ENCODE measurements at regions not wholly inside any gene's neighbourhood (a gene's known extent, or its start where the extent isn't known, plus 50 kb on each side); places are given as distances from the start of the nearest gene placed in this dataset.

- no peaks in the 10 kb centered on the region for H3K27me3 Mint-ChIP-seq (ENCODE audit: unreplicated experiment)
- H3K9me3 Mint-ChIP-seq (ENCODE audit: unreplicated experiment): no peaks in the 10 kb centered on the region
- no peak overlapping the region for H3K27ac Mint-ChIP-seq (ENCODE audit: unreplicated experiment)
- DNase-seq: no peak
- TF ChIP-seq, protein P1, sequence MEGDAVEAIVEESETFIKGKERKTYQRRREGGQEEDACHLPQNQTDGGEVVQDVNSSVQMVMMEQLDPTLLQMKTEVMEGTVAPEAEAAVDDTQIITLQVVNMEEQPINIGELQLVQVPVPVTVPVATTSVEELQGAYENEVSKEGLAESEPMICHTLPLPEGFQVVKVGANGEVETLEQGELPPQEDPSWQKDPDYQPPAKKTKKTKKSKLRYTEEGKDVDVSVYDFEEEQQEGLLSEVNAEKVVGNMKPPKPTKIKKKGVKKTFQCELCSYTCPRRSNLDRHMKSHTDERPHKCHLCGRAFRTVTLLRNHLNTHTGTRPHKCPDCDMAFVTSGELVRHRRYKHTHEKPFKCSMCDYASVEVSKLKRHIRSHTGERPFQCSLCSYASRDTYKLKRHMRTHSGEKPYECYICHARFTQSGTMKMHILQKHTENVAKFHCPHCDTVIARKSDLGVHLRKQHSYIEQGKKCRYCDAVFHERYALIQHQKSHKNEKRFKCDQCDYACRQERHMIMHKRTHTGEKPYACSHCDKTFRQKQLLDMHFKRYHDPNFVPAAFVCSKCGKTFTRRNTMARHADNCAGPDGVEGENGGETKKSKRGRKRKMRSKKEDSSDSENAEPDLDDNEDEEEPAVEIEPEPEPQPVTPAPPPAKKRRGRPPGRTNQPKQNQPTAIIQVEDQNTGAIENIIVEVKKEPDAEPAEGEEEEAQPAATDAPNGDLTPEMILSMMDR (IDR thresholded peaks at IDR 0.05; ENCODE audit: partially characterized antibody, unreplicated experiment): no peak
- no peak overlapping the region for H3K4me3 Mint-ChIP-seq (ENCODE audit: unreplicated experiment)
- no peaks in the 10 kb centered on the region for H3K36me3 Mint-ChIP-seq (ENCODE audit: unreplicated experiment)
- H3K4me1 Mint-ChIP-seq (ENCODE audit: low read depth, unreplicated experiment): peaks cover 2% of the 10 kb centered on the region
These were observed 71.9 kb downstream of the SOX11 start for GRCh38 chr2:5764041-5764440.

DNA sequence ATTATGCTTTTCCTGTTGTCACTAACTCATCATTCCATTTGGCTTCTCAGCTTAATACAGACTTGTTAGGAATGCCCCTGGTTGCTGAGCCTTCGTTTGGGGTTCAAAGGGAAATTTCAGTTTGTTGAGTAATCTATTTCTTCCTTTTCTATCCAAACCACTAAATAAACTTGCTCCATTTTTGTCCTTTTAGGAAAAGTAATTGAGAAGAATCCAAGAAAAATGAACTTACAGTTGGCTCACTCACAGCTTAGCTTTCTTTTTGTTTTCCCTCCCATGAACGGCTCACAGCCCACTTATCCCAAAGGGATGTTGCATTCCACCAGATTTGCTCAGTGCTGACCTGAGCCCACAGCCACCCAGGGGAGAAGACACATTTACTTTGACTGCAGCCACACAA, 73.9 kb downstream of the SOX11 start:
- H3K36me3 Mint-ChIP-seq (ENCODE audit: unreplicated experiment): no peaks in the 10 kb centered on the region
- DNase-seq: no peak
- H3K4me1 Mint-ChIP-seq (ENCODE audit: low read depth, unreplicated experiment): no peaks in the 10 kb centered on the region
- H3K27me3 Mint-ChIP-seq (ENCODE audit: unreplicated experiment): no peaks in the 10 kb centered on the region
- H3K9me3 Mint-ChIP-seq (ENCODE audit: unreplicated experiment): no peaks in the 10 kb centered on the region
- no peak overlapping the region for H3K27ac Mint-ChIP-seq (ENCODE audit: unreplicated experiment)
- TF ChIP-seq, protein P1 (IDR thresholded peaks at IDR 0.05; ENCODE audit: partially characterized antibody, unreplicated experiment): no peak
- no peak overlapping the region for H3K4me3 Mint-ChIP-seq (ENCODE audit: unreplicated experiment)

- no peaks in the 10 kb centered on the region for H3K9me3 Mint-ChIP-seq (ENCODE audit: unreplicated experiment)
- no peaks in the 10 kb centered on the region for H3K27me3 Mint-ChIP-seq (ENCODE audit: unreplicated experiment)
- no peaks in the 10 kb centered on the region for H3K36me3 Mint-ChIP-seq (ENCODE audit: unreplicated experiment)
- TF ChIP-seq, protein P1 (IDR thresholded peaks at IDR 0.05; ENCODE audit: partially characterized antibody, unreplicated experiment): no peak
- no peaks in the 10 kb centered on the region for H3K4me1 Mint-ChIP-seq (ENCODE audit: low read depth, unreplicated experiment)
- no peak overlapping the region for H3K4me3 Mint-ChIP-seq (ENCODE audit: unreplicated experiment)
- no peak overlapping the region for H3K27ac Mint-ChIP-seq (ENCODE audit: unreplicated experiment)
- DNase-seq: no peak
These were observed 74.4 kb downstream of the SOX11 start for GRCh38 chr2:5766561-5766960.

DNA sequence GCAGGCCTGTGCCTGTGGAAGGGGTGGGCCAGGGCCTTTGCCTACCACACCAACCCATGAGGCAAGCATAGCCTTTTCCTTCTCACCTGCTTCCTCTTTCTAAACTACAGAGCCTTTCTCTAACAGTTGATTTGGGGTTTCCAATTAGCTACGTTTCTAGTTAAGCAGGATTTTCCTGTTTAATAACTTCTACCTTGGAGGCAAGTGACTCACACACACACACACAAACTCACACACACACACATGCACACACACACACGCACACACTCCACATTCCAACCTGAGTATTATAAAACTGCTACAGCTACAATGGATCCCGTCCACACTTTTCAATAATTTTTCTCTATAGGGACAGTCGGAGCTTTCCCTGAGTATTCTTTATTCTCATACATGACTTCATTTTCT, 84.9 kb downstream of the SOX11 start:
- Mint-ChIP-seq H3K27ac (ENCODE audit: unreplicated experiment) (no peak overlapping the region), H3K9me3 (ENCODE audit: unreplicated experiment) (no peaks in the 10 kb centered on the region), H3K4me1 (ENCODE audit: low read depth, unreplicated experiment) (no peaks in the 10 kb centered on the region), H3K4me3 (ENCODE audit: unreplicated experiment) (no peak overlapping the region), H3K27me3 (ENCODE audit: unreplicated experiment) (peaks cover 2% of the 10 kb centered on the region), H3K36me3 (ENCODE audit: unreplicated experiment) (no peaks in the 10 kb centered on the region)
- TF ChIP-seq, protein P1 (IDR thresholded peaks at IDR 0.05; ENCODE audit: partially characterized antibody, unreplicated experiment): no peak
- DNase-seq: no peak

GRCh38 chr2:5781679-5782078, 89.5 kb downstream of the SOX11 start:
- Mint-ChIP-seq H3K27ac (ENCODE audit: unreplicated experiment) (no peak overlapping the region), H3K9me3 (ENCODE audit: unreplicated experiment) (no peaks in the 10 kb centered on the region), H3K27me3 (ENCODE audit: unreplicated experiment) (peaks cover 2% of the 10 kb centered on the region), H3K4me1 (ENCODE audit: low read depth, unreplicated experiment) (no peaks in the 10 kb centered on the region), H3K36me3 (ENCODE audit: unreplicated experiment) (no peaks in the 10 kb centered on the region), H3K4me3 (ENCODE audit: unreplicated experiment) (no peak overlapping the region)
- TF ChIP-seq, protein P1 (IDR thresholded peaks at IDR 0.05; ENCODE audit: partially characterized antibody, unreplicated experiment): no peak
- DNase-seq: no peak

Data from glutamatergic neuron (in vitro differentiated cells).